K562 (cell line): ENCODE measurements at regions not wholly inside any gene's neighbourhood (a gene's known extent, or its start where the extent isn't known, plus 50 kb on each side); places are given as distances from the start of the nearest gene placed in this dataset.

Source experiments
- ATAC-seq: fragments of 200-7000 bp; cut with Tn5 transposase; 3 replicates; pipeline ENCODE4 v1.9.1; 2020; ENCODE audit warnings: moderate library complexity
- BruUV-seq: library from RNA; stranded (reverse); fragments of 400-500 nt; replicated peaks from 2 replicates; lab custom pipeline; 2021; lab: Mats Ljungman, UMichigan
- CTCF ChIA-PET: fragments of 300-600 bp; formaldehyde crosslinking; extraction: SDS; loops from one replicate; lab custom pipeline; 2021; ENCODE audit warnings: low intra/inter-chr PET ratio; lab: Yijun Ruan, JAX
- POLR2A ChIA-PET: fragments of 300-600, 350-650 bp; sonication (Branson Sonifier 250); formaldehyde crosslinking; extraction: SDS; loops from one replicate; lab custom pipeline; 2021; ENCODE audit warnings: antibody characterized with exemption, inconsistent platforms; lab: Yijun Ruan, JAX
- DNase-seq, 4 experiments: peaks; one replicate each; pipeline versions ENCODE4 v3.0.0 to v3.0.0-alpha.2; 2011 to 2018; ENCODE audit warnings: low spot score in 3 of 4, mixed read lengths in 3 of 4; ENCODE audit errors: extremely low read depth in 1 of 4
- FAIRE-seq: peaks from 2 replicates; lab custom pipeline; 2011; peaks lifted over from hg19 to GRCh38; lab: Jason Lieb, UNC
- H2AFZ ChIP-seq: 2 replicates; pipeline ENCODE4 v1.6.0; 2011; ENCODE audit warnings: low read depth, low read length, control low read depth, inconsistent platforms
- H3K27ac ChIP-seq: fragments of 200-600 bp; 3 replicates; pipeline ENCODE4 v1.8.0; 2011; ENCODE audit warnings: low read depth, mild to moderate bottlenecking, control low read depth, inconsistent platforms, low read length, moderate library complexity, mixed read lengths; ENCODE audit errors: extremely low read depth
- H3K27me3 ChIP-seq, 2 experiments: fragments of 300-600 bp in 1 of 2; 2 replicates in 1 of 2; 3 replicates in 1 of 2; pipeline versions ENCODE4 v1.6.0 to v1.8.0; 2011; ENCODE audit warnings: inconsistent platforms in 2 of 2, low read length in 2 of 2, mild to moderate bottlenecking in 1 of 2, mixed read lengths in 1 of 2, moderate library complexity in 1 of 2; ENCODE audit not compliant: control insufficient read depth in 2 of 2, insufficient read depth in 2 of 2
- H3K36me3 ChIP-seq: fragments of 300-600 bp; 3 replicates; pipeline ENCODE4 v1.8.0; 2011; ENCODE audit warnings: mild to moderate bottlenecking, low read length, inconsistent platforms; ENCODE audit not compliant: control insufficient read depth, insufficient read depth
- H3K4me1 ChIP-seq, 2 experiments: fragments of 200-600 bp in 1 of 2; replicated peaks in 1 of 2; 2 replicates in 1 of 2; 3 replicates in 1 of 2; pipeline versions ENCODE4 v1.5.1 to v1.8.0; 2011; ENCODE audit warnings: inconsistent platforms in 2 of 2, low read length in 2 of 2, mild to moderate bottlenecking in 1 of 2, mixed read lengths in 1 of 2, moderate library complexity in 1 of 2; ENCODE audit not compliant: control insufficient read depth in 2 of 2, insufficient read depth in 2 of 2
- H3K4me2 ChIP-seq: 2 replicates; pipeline ENCODE4 v1.6.1; 2011; ENCODE audit warnings: low read length, control low read depth, inconsistent platforms, mixed read lengths; ENCODE audit not compliant: insufficient read depth
- H3K4me3 ChIP-seq: fragments of 200-600 bp; sonication (generic), shearing (Covaris generic); 2 replicates; pipeline ENCODE4 v1.5.1; 2016; ENCODE audit warnings: control low read depth, inconsistent platforms
- H3K79me2 ChIP-seq: fragments of 200-600 bp; 3 replicates; pipeline ENCODE4 v1.8.0; 2011; ENCODE audit warnings: low read length, inconsistent platforms; ENCODE audit not compliant: control insufficient read depth, insufficient read depth
- H3K9ac ChIP-seq, 2 experiments: 2 replicates each; pipeline versions ENCODE4 v1.6.0 to v1.6.1; 2011; ENCODE audit warnings: low read depth in 2 of 2, low read length in 2 of 2, control low read depth in 1 of 2, inconsistent platforms in 1 of 2, mild to moderate bottlenecking in 1 of 2, mixed read lengths in 1 of 2; ENCODE audit not compliant: insufficient read depth in 1 of 2
- H3K9me1 ChIP-seq: one replicate; pipeline ENCODE4 v1.6.0; 2011; ENCODE audit warnings: inconsistent platforms, mild to moderate bottlenecking, low read length, moderate library complexity; ENCODE audit not compliant: control insufficient read depth, insufficient read depth
- H3K9me3 ChIP-seq: replicated peaks from 2 replicates; pipeline ENCODE4 v1.5.1; 2011; ENCODE audit warnings: low read depth, low read length, inconsistent platforms; ENCODE audit not compliant: control insufficient read depth, insufficient read depth
- H4K20me1 ChIP-seq: replicated peaks from 2 replicates; pipeline ENCODE4 v1.6.1; 2011; ENCODE audit warnings: low read length, inconsistent platforms, mixed read lengths; ENCODE audit not compliant: control insufficient read depth, insufficient read depth
- CHCHD3 ChIP-seq: fragments of 250-450 bp; sonication (Bioruptor Pico); IDR thresholded peaks from 2 replicates; pipeline ENCODE4 v2.1.2; 2022; ENCODE audit warnings: mild to moderate bottlenecking
- FOXA1 ChIP-seq: fragments of 450-650 bp; IDR thresholded peaks from 2 replicates; pipeline ENCODE4 v1.6.1; 2016; ENCODE audit warnings: mild to moderate bottlenecking, borderline replicate concordance
- JUN ChIP-seq, 2 experiments: sonication (generic) in 1 of 2; formaldehyde crosslinking in 1 of 2; IDR thresholded peaks; 2 replicates each; pipeline versions ENCODE4 v1.6.1 to v1.8.0; 2012 to 2022; ENCODE audit warnings: borderline replicate concordance in 2 of 2, mild to moderate bottlenecking in 2 of 2, improper control_type of control experiment in 1 of 2, low read depth in 1 of 2, low read length in 1 of 2, missing genetic modification reagents in 1 of 2
- KAT2B ChIP-seq: IDR thresholded peaks from one replicate; pipeline ENCODE4 v1.6.1; 2012; ENCODE audit warnings: low read depth, mild to moderate bottlenecking, control low read depth, inconsistent platforms, low read length, moderate library complexity
- NCOA1 ChIP-seq: fragments of 450-650 bp; IDR thresholded peaks from 2 replicates; pipeline ENCODE4 v1.6.1; 2016; ENCODE audit warnings: low read depth
- NCOA2 ChIP-seq, 2 experiments: fragments of 450-650 bp; IDR thresholded peaks; 2 replicates each; pipeline ENCODE4 v1.6.1; 2018; ENCODE audit warnings: mild to moderate bottlenecking in 2 of 2, moderate library complexity in 1 of 2; ENCODE audit not compliant: partially characterized antibody in 2 of 2
- NFYB ChIP-seq: IDR thresholded peaks from 2 replicates; pipeline ENCODE4 v1.6.1; 2011; ENCODE audit warnings: mild to moderate bottlenecking, moderate library complexity; ENCODE audit not compliant: insufficient read length; ENCODE audit errors: extremely low read depth
- RFX7 ChIP-seq: fragments of 250-450 bp; sonication (Bioruptor Pico); IDR thresholded peaks from 2 replicates; pipeline ENCODE4 v1.5.1; 2021; ENCODE audit warnings: mild to moderate bottlenecking
- SOX6 ChIP-seq: fragments of 450-650 bp; IDR thresholded peaks from 2 replicates; pipeline ENCODE4 v1.6.1; 2014; ENCODE audit warnings: mild to moderate bottlenecking
- SRSF7 ChIP-seq: fragments of 200-400 bp; formaldehyde crosslinking; optimal IDR thresholded peaks from 2 replicates; pipeline ENCODE3; 2017; ENCODE audit warnings: mild to moderate bottlenecking, low read depth, low read length
- THAP7 ChIP-seq: fragments of 250-450 bp; sonication (Bioruptor Pico); IDR thresholded peaks from 2 replicates; pipeline ENCODE4 v1.5.0; 2021
- ZNF124 ChIP-seq: sonication (generic); formaldehyde crosslinking; IDR thresholded peaks from 2 replicates; pipeline ENCODE4 v1.8.1; 2022; ENCODE audit warnings: missing genetic modification reagents
- ZNF146 ChIP-seq: IDR thresholded peaks from one replicate; pipeline ENCODE4 v1.6.1; 2018; ENCODE audit warnings: missing compliant biosample characterization; ENCODE audit not compliant: unreplicated experiment
- ZNF239 ChIP-seq: fragments of 250-450 bp; sonication (Bioruptor Pico); IDR thresholded peaks from 2 replicates; pipeline ENCODE4 v1.4.0; 2020; ENCODE audit warnings: mild to moderate bottlenecking
- ZNF324 ChIP-seq: fragments of 250-450 bp; sonication (Bioruptor Pico); IDR thresholded peaks from 2 replicates; pipeline ENCODE4 v1.4.0; 2020; ENCODE audit warnings: mild to moderate bottlenecking
- ZNF695 ChIP-seq: fragments of 450-650 bp; formaldehyde crosslinking; IDR thresholded peaks from 2 replicates; pipeline ENCODE4 v1.4.0; 2020; ENCODE audit warnings: mild to moderate bottlenecking, moderate library complexity
- WGBS: fragments of 100-300 bp; shearing (Covaris generic); methylation state at CpG from one replicate; pipeline ENCODE4 v1.1.6; 2016; ENCODE audit warnings: low coverage, mixed read lengths; ENCODE audit not compliant: insufficient coverage; ENCODE audit errors: missing lambda C conversion rate; 5-methylcytosine and 5-hydroxymethylcytosine counted together
- in situ Hi-C: fragments of 300-500 bp; cut with MboI; formaldehyde crosslinking; loops from 4 replicates; pipeline ENCODE4 v1.15.0; 2018; ENCODE audit warnings: inconsistent platforms, mixed read lengths
- intact Hi-C: fragments of 100-400 bp; cut with micrococcal nuclease; formaldehyde crosslinking; loops from 2 replicates; pipeline ENCODE4 v1.14.2; 2022
- TF ChIP-seq, protein P1 (sequence below): fragments of 250-450 bp; sonication (Bioruptor Pico); IDR thresholded peaks from 2 replicates; pipeline ENCODE4 v1.5.0; 2020; ENCODE audit warnings: mild to moderate bottlenecking
- TF ChIP-seq, protein P2 (sequence below): fragments of 450-650 bp; IDR thresholded peaks from 2 replicates; pipeline ENCODE4 v1.6.1; 2014; ENCODE audit warnings: low read depth, mild to moderate bottlenecking, moderate library complexity, borderline replicate concordance

DNA sequence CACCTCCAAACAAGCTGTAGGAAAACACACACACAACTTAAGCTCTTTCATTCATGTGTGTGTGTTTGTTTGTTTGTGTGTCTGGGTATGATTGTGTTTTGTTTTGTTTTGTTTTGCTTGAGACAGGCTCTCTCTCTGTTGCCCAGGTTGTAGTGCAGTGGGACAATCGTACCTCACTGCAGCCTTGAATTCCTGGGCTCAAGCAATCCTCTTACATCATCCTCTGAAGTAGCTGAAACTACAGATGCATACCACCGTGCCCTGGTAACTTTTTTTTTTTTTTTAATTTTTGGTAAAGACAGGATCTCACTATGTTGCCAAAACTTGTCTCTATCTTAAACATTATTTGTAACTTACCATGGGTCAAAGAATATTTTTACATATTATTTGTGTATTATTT lies 431.7 kb downstream of the SLITRK1 start:
- Histone ChIP-seq H3K9ac (no peak overlapping the region), H3K79me2 (no peaks in the 10 kb centered on the region), H3K9me3 (peaks cover 1% of the 10 kb centered on the region; the same call in 1 of the 2 replicates)
- POLR2A ChIA-PET = no interaction called here
- FAIRE-seq = no peak
- no peak for TF ChIP-seq KAT2B
- TF ChIP-seq ZNF324 = no peak
- no peak for TF ChIP-seq NCOA1
- TF ChIP-seq, protein P1, sequence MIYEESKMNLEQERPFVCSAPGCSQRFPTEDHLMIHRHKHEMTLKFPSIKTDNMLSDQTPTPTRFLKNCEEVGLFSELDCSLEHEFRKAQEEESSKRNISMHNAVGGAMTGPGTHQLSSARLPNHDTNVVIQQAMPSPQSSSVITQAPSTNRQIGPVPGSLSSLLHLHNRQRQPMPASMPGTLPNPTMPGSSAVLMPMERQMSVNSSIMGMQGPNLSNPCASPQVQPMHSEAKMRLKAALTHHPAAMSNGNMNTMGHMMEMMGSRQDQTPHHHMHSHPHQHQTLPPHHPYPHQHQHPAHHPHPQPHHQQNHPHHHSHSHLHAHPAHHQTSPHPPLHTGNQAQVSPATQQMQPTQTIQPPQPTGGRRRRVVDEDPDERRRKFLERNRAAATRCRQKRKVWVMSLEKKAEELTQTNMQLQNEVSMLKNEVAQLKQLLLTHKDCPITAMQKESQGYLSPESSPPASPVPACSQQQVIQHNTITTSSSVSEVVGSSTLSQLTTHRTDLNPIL = no peak
- no peak for TF ChIP-seq SOX6
- TF ChIP-seq THAP7 (CRISPR knock-in tag) = no peak
- no peak for TF ChIP-seq SRSF7
- no peak for TF ChIP-seq ZNF239 (CRISPR knock-in tag)
- no peak for TF ChIP-seq NCOA2 (IDR thresholded peaks at IDR 0.05; ENCODE audit: partially characterized antibody in 2 of 2)
- no peak for TF ChIP-seq FOXA1
- TF ChIP-seq ZNF146 (CRISPR knock-in tag) = no peak
- no peak for TF ChIP-seq CHCHD3 (CRISPR knock-in tag)
- no peak for TF ChIP-seq ZNF124 (CRISPR knock-in tag)
- TF ChIP-seq NFYB = no peak
- TF ChIP-seq, protein P2, sequence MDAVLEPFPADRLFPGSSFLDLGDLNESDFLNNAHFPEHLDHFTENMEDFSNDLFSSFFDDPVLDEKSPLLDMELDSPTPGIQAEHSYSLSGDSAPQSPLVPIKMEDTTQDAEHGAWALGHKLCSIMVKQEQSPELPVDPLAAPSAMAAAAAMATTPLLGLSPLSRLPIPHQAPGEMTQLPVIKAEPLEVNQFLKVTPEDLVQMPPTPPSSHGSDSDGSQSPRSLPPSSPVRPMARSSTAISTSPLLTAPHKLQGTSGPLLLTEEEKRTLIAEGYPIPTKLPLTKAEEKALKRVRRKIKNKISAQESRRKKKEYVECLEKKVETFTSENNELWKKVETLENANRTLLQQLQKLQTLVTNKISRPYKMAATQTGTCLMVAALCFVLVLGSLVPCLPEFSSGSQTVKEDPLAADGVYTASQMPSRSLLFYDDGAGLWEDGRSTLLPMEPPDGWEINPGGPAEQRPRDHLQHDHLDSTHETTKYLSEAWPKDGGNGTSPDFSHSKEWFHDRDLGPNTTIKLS = no peak
- TF ChIP-seq RFX7 = no peak
- no peak for TF ChIP-seq ZNF695 (CRISPR knock-in tag)
- no peak for TF ChIP-seq JUN (IDR thresholded peaks at IDR 0.05; ENCODE audit: borderline replicate concordance, low read depth, low read length)
- no peak for TF ChIP-seq JUN (CRISPR knock-in tag; IDR thresholded peaks at IDR 0.05; ENCODE audit: borderline replicate concordance)
- TF ChIP-seq, all 486 proteins: peak for 0
- Histone ChIP-seq H4K20me1 (no peaks in the 10 kb centered on the region), H3K9me1 (no peaks in the 10 kb centered on the region), H3K36me3 (no peaks in the 10 kb centered on the region), H3K4me3 (no peak overlapping the region), H2AFZ (no peak overlapping the region), H3K4me1 (no peaks in the 10 kb centered on the region), H3K27me3 (no peaks in the 10 kb centered on the region), H3K27ac (no peak overlapping the region), H3K4me2 (no peak overlapping the region)
- ATAC-seq (no peak), DNase-seq (no peak)
- intact Hi-C loops = no loop called here
- in situ Hi-C loops = no loop called here
- WGBS = 0% methylated on average over 1 of the region's 2 CpGs
- no TSS peak for BruUV-seq
- CTCF ChIA-PET = no interaction called here
